H9 (cell line): ENCODE measurements at regions not wholly inside any gene's neighbourhood (a gene's known extent, or its start where the extent isn't known, plus 50 kb on each side); places are given as distances from the start of the nearest gene placed in this dataset.
"Not testable (repeated sequence)": the region's sequence is repeated elsewhere in the genome, so short reads cannot be mapped to it uniquely, and the experiment has no call there.

Experiments used
- DNase-seq: peaks from one replicate; pipeline ENCODE4 v3.0.0-alpha.2; 2017
- H2AFZ ChIP-seq: one replicate; pipeline ENCODE4 v1.6.1; 2013; ENCODE audit warnings: mild to moderate bottlenecking, low read length, control low read depth, moderate library complexity
- H2AK5ac ChIP-seq: 2 replicates; pipeline ENCODE4 v1.6.1; 2013; ENCODE audit warnings: low read length, control low read depth, mixed read lengths; ENCODE audit not compliant: insufficient read length
- H2BK120ac ChIP-seq: one replicate; pipeline ENCODE4 v1.6.1; 2013; ENCODE audit warnings: low read depth, mild to moderate bottlenecking, low read length, control low read depth, inconsistent platforms; ENCODE audit not compliant: poor library complexity, severe bottlenecking
- H2BK12ac ChIP-seq: 2 replicates; pipeline ENCODE4 v1.6.1; 2013; ENCODE audit warnings: low read length, control low read depth, mixed read lengths, low read depth; ENCODE audit not compliant: insufficient read length
- H2BK15ac ChIP-seq: 2 replicates; pipeline ENCODE4 v1.6.1; 2013; ENCODE audit warnings: low read depth, low read length, control low read depth
- H2BK20ac ChIP-seq: one replicate; pipeline ENCODE4 v1.6.1; 2013; ENCODE audit warnings: low read depth, mild to moderate bottlenecking, low read length, control low read depth, inconsistent platforms; ENCODE audit not compliant: poor library complexity, severe bottlenecking
- H2BK5ac ChIP-seq: 2 replicates; pipeline ENCODE4 v1.6.1; 2013; ENCODE audit warnings: low read length, control low read depth, mixed read lengths; ENCODE audit not compliant: insufficient read length
- H3K14ac ChIP-seq: 2 replicates; pipeline ENCODE4 v1.6.1; 2013; ENCODE audit warnings: low read length, control low read depth; ENCODE audit not compliant: insufficient read depth
- H3K18ac ChIP-seq: 2 replicates; pipeline ENCODE4 v1.6.1; 2013; ENCODE audit warnings: low read depth, mild to moderate bottlenecking, mixed read lengths, low read length, control low read depth; ENCODE audit not compliant: insufficient read length
- H3K23ac ChIP-seq: 2 replicates; pipeline ENCODE4 v1.6.1; 2013; ENCODE audit warnings: low read length, control low read depth, mixed read lengths, low read depth; ENCODE audit not compliant: insufficient read length
- H3K23me2 ChIP-seq: 2 replicates; pipeline ENCODE4 v1.6.1; 2013; ENCODE audit warnings: low read depth, mild to moderate bottlenecking, mixed read lengths, low read length, control low read depth; ENCODE audit not compliant: insufficient read length, poor library complexity, severe bottlenecking
- H3K27ac ChIP-seq: 2 replicates; pipeline ENCODE4 v1.5.1; 2013; ENCODE audit warnings: low read length, control low read depth, mixed read lengths, low read depth; ENCODE audit not compliant: insufficient read length
- H3K27me3 ChIP-seq: 2 replicates; pipeline ENCODE4 v1.6.1; 2013; ENCODE audit warnings: low read length, control low read depth, inconsistent platforms; ENCODE audit not compliant: insufficient read depth
- H3K4ac ChIP-seq: 2 replicates; pipeline ENCODE4 v1.6.1; 2013; ENCODE audit warnings: low read depth, mild to moderate bottlenecking, control low read depth, inconsistent platforms, low read length, moderate library complexity
- H3K4me1 ChIP-seq: 2 replicates; pipeline ENCODE4 v1.6.1; 2013; ENCODE audit warnings: low read length, control low read depth, inconsistent platforms; ENCODE audit not compliant: insufficient read depth
- H3K4me2 ChIP-seq: 2 replicates; pipeline ENCODE4 v1.6.1; 2013; ENCODE audit warnings: low read length, control low read depth, mixed read lengths; ENCODE audit not compliant: insufficient read length, insufficient read depth
- H3K56ac ChIP-seq: 2 replicates; pipeline ENCODE4 v1.6.1; 2013; ENCODE audit warnings: low read depth, mild to moderate bottlenecking, mixed read lengths, low read length, control low read depth; ENCODE audit not compliant: insufficient read length
- H3K79me1 ChIP-seq: 2 replicates; pipeline ENCODE4 v1.6.1; 2013; ENCODE audit warnings: low read depth, mild to moderate bottlenecking, moderate library complexity, low read length, control low read depth, inconsistent platforms; ENCODE audit not compliant: insufficient read depth, poor library complexity, severe bottlenecking
- H3K79me2 ChIP-seq: 2 replicates; pipeline ENCODE4 v1.6.1; 2013; ENCODE audit warnings: low read length, control low read depth, inconsistent platforms; ENCODE audit not compliant: insufficient read depth
- H3K9ac ChIP-seq: 2 replicates; pipeline ENCODE4 v1.6.1; 2013; ENCODE audit warnings: low read length, control low read depth, mixed read lengths; ENCODE audit not compliant: insufficient read length; ENCODE audit errors: extremely low read depth
- H3K9me3 ChIP-seq: one replicate; pipeline ENCODE4 v1.6.1; 2013; ENCODE audit warnings: low read depth, low read length, inconsistent platforms; ENCODE audit not compliant: control insufficient read depth
- H3T11ph ChIP-seq: one replicate; pipeline ENCODE4 v1.6.1; 2013; ENCODE audit warnings: mild to moderate bottlenecking, low read length, control low read depth, inconsistent platforms
- H4K20me1 ChIP-seq: one replicate; pipeline ENCODE4 v1.6.1; 2013; ENCODE audit not compliant: control insufficient read depth, insufficient read length, insufficient read depth
- H4K5ac ChIP-seq: 2 replicates; pipeline ENCODE4 v1.6.1; 2013; ENCODE audit warnings: low read depth, mild to moderate bottlenecking, mixed read lengths, low read length, control low read depth; ENCODE audit not compliant: insufficient read length
- H4K8ac ChIP-seq: replicated peaks from 2 replicates; pipeline ENCODE4 v1.6.1; 2013; ENCODE audit warnings: low read length, control low read depth, mixed read lengths, low read depth; ENCODE audit not compliant: insufficient read length
- H4K91ac ChIP-seq: 2 replicates; pipeline ENCODE4 v1.6.1; 2013; ENCODE audit warnings: low read depth, mild to moderate bottlenecking, moderate library complexity, mixed read lengths, low read length, control low read depth; ENCODE audit not compliant: insufficient read length
- H3K27ac Mint-ChIP-seq, 3 experiments: 2 replicates in 2 of 3; 3 replicates in 1 of 3; pipeline ENCODE4 v1.8.0; 2020 to 2021; ENCODE audit warnings: mixed read lengths in 3 of 3, mild to moderate bottlenecking in 1 of 3, moderate library complexity in 1 of 3
- H3K27me3 Mint-ChIP-seq: 2 replicates; pipeline ENCODE4 v1.8.0; 2021; ENCODE audit warnings: low read depth, mild to moderate bottlenecking, moderate library complexity, mixed read lengths
- H3K36me3 Mint-ChIP-seq, 3 experiments: 2 replicates in 2 of 3; 3 replicates in 1 of 3; pipeline ENCODE4 v1.8.0; 2020 to 2021; ENCODE audit warnings: low read depth in 3 of 3, mixed read lengths in 3 of 3; ENCODE audit not compliant: insufficient read depth in 1 of 3
- H3K4me1 Mint-ChIP-seq, 2 experiments: 2 replicates each; pipeline ENCODE4 v1.8.0; 2020; ENCODE audit warnings: mixed read lengths in 2 of 2
- H3K4me3 Mint-ChIP-seq, 2 experiments: 2 replicates in 1 of 2; 3 replicates in 1 of 2; pipeline ENCODE4 v1.8.0; 2020 to 2021; ENCODE audit warnings: mild to moderate bottlenecking in 2 of 2, mixed read lengths in 2 of 2, moderate library complexity in 1 of 2
- H3K9me3 Mint-ChIP-seq, 2 experiments: 2 replicates in 1 of 2; 3 replicates in 1 of 2; pipeline ENCODE4 v1.8.0; 2020; ENCODE audit warnings: mild to moderate bottlenecking in 2 of 2, mixed read lengths in 2 of 2, moderate library complexity in 1 of 2
- WGBS: extraction: QIAGEN DNeasy Blood & Tissue Kit; methylation state at CpG from one replicate; pipeline ENCODE4 v1.1.7; 2013; ENCODE audit warnings: missing lambda C conversion rate, low lambda C conversion rate, mixed read lengths; ENCODE audit not compliant: insufficient read length; ENCODE audit errors: extremely low coverage; 5-methylcytosine and 5-hydroxymethylcytosine counted together
- TF ChIP-seq, protein P1 (sequence below): fragments of 200-600 bp; sonication (generic); conservative IDR thresholded peaks from 3 replicates; pipeline ENCODE4 v1.8.0; 2021; ENCODE audit warnings: antibody characterized with exemption, mild to moderate bottlenecking

DNA sequence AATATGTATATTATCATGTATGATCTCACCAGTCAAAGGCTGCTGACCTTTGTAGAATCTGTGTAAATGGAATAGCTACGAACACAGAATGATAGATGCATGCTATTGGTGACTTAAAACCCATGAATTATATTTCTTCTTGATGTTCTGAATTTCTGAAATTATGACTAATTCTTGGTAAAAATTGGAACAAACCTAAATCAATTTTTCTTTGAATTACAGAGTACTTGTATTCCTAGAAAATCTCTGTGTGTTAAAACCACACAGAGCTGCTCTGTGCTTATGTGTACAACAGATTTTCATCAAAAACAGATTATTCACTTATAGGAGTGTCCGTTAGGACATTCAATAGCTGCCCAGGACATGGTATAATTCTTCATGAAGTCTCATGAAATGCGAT, 108.3 kb upstream of the MDFIC start:
- TF ChIP-seq, protein P1, sequence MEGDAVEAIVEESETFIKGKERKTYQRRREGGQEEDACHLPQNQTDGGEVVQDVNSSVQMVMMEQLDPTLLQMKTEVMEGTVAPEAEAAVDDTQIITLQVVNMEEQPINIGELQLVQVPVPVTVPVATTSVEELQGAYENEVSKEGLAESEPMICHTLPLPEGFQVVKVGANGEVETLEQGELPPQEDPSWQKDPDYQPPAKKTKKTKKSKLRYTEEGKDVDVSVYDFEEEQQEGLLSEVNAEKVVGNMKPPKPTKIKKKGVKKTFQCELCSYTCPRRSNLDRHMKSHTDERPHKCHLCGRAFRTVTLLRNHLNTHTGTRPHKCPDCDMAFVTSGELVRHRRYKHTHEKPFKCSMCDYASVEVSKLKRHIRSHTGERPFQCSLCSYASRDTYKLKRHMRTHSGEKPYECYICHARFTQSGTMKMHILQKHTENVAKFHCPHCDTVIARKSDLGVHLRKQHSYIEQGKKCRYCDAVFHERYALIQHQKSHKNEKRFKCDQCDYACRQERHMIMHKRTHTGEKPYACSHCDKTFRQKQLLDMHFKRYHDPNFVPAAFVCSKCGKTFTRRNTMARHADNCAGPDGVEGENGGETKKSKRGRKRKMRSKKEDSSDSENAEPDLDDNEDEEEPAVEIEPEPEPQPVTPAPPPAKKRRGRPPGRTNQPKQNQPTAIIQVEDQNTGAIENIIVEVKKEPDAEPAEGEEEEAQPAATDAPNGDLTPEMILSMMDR: no peak
- WGBS: no CpG with 5 or more reads among the region's 3 CpGs

DNA sequence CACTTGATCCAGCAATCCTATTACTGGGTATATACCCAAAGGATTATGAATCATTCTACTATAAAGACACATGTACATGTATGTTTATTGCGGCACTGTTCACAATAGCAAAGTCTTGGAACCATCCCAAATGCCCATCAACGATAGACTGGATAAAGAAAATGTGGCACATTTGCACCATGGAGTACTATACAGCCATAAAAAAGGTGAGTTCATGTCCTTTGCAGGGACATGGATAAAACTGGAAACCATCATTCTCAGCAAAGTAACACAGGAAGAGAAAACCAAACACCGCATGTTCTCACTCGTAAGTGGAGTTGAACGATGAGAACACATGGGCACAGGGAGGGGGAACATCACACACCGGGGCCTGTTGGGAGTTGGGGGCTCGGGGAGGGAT, 104.9 kb upstream of the MDFIC start:
- not testable (repeated sequence) for H3K79me1 ChIP-seq, H3K23me2 ChIP-seq, H3K27me3 Mint-ChIP-seq, H4K91ac ChIP-seq, H2AK5ac ChIP-seq, H3K56ac ChIP-seq, H2BK20ac ChIP-seq, H3K9me3 ChIP-seq, H2BK15ac ChIP-seq, H3T11ph ChIP-seq, H3K4me3 Mint-ChIP-seq, H3K27me3 ChIP-seq, H3K27ac ChIP-seq, H3K36me3 Mint-ChIP-seq, H4K8ac ChIP-seq, H2AFZ ChIP-seq, H3K23ac ChIP-seq, H3K27ac Mint-ChIP-seq, H2BK120ac ChIP-seq, H3K4ac ChIP-seq, H3K4me2 ChIP-seq, H3K9me3 Mint-ChIP-seq, H3K18ac ChIP-seq, H3K4me1 ChIP-seq, H3K79me2 ChIP-seq, H4K20me1 ChIP-seq, H3K9ac ChIP-seq, H2BK5ac ChIP-seq, H3K14ac ChIP-seq, DNase-seq, H4K5ac ChIP-seq, H2BK12ac ChIP-seq
- no CpG with 5 or more reads among the region's 7 CpGs for WGBS
- peaks cover 18% of the 10 kb centered on the region in 2 experiments for H3K4me1 Mint-ChIP-seq

More for the DNA sequence above, 108.3 kb upstream of the MDFIC start:
- no peak overlapping the region for H4K8ac ChIP-seq
- H2BK5ac ChIP-seq: no peak overlapping the region
- H2BK20ac ChIP-seq: no peak overlapping the region
- no peaks in the 10 kb centered on the region for H3K9me3 ChIP-seq
- no peaks in the 10 kb centered on the region for H3K79me2 ChIP-seq
- H3K4me1 ChIP-seq: no peaks in the 10 kb centered on the region
- no peak for DNase-seq
- no peak overlapping the region for H3K4me2 ChIP-seq
- H3K4ac ChIP-seq: no peak overlapping the region
- H2AFZ ChIP-seq: no peak overlapping the region
- no peak overlapping the region for H3T11ph ChIP-seq
- Mint-ChIP-seq H3K36me3 (no peaks in the 10 kb centered on the region; a peak in 2 of 7 replicates), H3K9me3 (peaks cover 3% of the 10 kb centered on the region in 2 experiments; a peak in 2 of 5 replicates), H3K27me3 (no peaks in the 10 kb centered on the region; the same call in 1 of the 2 replicates), H3K4me3 (no peak overlapping the region), H3K4me1 (no peaks in the 10 kb centered on the region; a peak in 1 of 4 replicates), H3K27ac (no peak overlapping the region)
- H2BK120ac ChIP-seq: no peak overlapping the region
- H3K56ac ChIP-seq: no peak overlapping the region
- no peak overlapping the region for H2AK5ac ChIP-seq
- no peak overlapping the region for H3K18ac ChIP-seq
- no peak overlapping the region for H2BK12ac ChIP-seq
- no peaks in the 10 kb centered on the region for H3K23me2 ChIP-seq
- no peaks in the 10 kb centered on the region for H3K79me1 ChIP-seq
- no peak overlapping the region for H3K23ac ChIP-seq
- H4K5ac ChIP-seq: no peak overlapping the region
- no peak overlapping the region for H3K27ac ChIP-seq
- H3K14ac ChIP-seq: no peak overlapping the region
- no peak overlapping the region for H2BK15ac ChIP-seq
- H4K20me1 ChIP-seq: no peaks in the 10 kb centered on the region
- H3K27me3 ChIP-seq: no peaks in the 10 kb centered on the region
- H3K9ac ChIP-seq: no peak overlapping the region
- H4K91ac ChIP-seq: no peak overlapping the region
